ENCODE measurements at regions not wholly inside any gene's neighbourhood (a gene's known extent, or its start where the extent isn't known, plus 50 kb on each side); places are given as distances from the start of the nearest gene placed in this dataset.

DNA sequence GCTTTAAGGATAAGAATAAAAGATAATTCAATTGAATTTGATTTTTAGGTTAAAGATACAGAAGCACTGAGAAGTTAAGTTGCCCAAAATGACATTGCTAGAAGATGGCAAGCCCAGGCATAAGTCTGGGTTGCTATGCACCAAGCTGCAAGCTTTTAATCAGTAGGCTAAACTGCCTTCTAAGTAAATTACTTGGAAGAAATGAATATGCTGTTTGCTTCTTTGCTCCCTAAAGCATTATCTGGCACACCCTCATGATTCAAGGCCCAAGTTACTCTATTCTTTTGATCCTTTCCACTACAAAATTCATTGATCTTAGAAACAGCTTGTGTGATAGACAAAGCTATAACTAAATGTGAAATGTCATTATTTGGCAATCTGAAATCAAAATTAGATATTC lies 1991.1 kb downstream of the ARAP2 start:
- TF ChIP-seq, protein P1, sequence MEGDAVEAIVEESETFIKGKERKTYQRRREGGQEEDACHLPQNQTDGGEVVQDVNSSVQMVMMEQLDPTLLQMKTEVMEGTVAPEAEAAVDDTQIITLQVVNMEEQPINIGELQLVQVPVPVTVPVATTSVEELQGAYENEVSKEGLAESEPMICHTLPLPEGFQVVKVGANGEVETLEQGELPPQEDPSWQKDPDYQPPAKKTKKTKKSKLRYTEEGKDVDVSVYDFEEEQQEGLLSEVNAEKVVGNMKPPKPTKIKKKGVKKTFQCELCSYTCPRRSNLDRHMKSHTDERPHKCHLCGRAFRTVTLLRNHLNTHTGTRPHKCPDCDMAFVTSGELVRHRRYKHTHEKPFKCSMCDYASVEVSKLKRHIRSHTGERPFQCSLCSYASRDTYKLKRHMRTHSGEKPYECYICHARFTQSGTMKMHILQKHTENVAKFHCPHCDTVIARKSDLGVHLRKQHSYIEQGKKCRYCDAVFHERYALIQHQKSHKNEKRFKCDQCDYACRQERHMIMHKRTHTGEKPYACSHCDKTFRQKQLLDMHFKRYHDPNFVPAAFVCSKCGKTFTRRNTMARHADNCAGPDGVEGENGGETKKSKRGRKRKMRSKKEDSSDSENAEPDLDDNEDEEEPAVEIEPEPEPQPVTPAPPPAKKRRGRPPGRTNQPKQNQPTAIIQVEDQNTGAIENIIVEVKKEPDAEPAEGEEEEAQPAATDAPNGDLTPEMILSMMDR (IDR thresholded peaks at IDR 0.05): no peak

DNA sequence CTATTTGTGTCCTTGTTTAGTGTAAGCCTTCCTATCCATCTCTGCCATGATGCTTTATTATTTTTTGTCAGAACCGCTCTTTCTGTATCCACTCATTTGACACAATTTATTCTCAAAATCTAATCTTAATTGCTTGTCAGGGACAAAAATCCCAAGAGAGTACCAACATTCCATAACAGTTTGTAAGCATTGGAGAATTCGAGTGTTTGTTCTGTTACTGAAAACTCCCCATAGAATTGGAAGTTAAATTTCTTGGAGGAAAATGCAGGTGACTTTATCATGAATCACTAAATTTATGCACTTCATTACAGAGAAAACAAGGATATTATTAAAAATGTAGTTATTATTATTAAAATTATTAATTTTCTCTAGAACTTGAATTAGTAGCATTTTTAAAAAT lies 1986.1 kb downstream of the ARAP2 start:
- Histone ChIP-seq H3K36me3 (ENCODE audit: control insufficient read depth, insufficient read depth, low read length) (no peaks in the 10 kb centered on the region), H2AFZ (no peak overlapping the region), H3K4me3 (ENCODE audit: low read depth, low read length) (no peak overlapping the region), H3K27ac (no peak overlapping the region), H3K4me2 (ENCODE audit: low read length) (no peak overlapping the region), H3K79me2 (no peaks in the 10 kb centered on the region), H3K4me1 (no peaks in the 10 kb centered on the region), H3K27me3 (ENCODE audit: control insufficient read depth, insufficient read depth, low read length) (no peaks in the 10 kb centered on the region), H3K9me3 (ENCODE audit: control insufficient read depth, low read length) (no peaks in the 10 kb centered on the region), H3K9ac (no peak overlapping the region)
- TF ChIP-seq, protein P1 (IDR thresholded peaks at IDR 0.05): no peak

More for the DNA sequence above, 1991.1 kb downstream of the ARAP2 start:
- no peak overlapping the region for H3K4me2 ChIP-seq (ENCODE audit: low read length)
- no peaks in the 10 kb centered on the region for H3K36me3 ChIP-seq (ENCODE audit: control insufficient read depth, insufficient read depth, low read length)
- H3K27ac ChIP-seq: no peak overlapping the region
- H3K79me2 ChIP-seq: no peaks in the 10 kb centered on the region
- no peak overlapping the region for H3K4me3 ChIP-seq (ENCODE audit: low read depth, low read length)
- H2AFZ ChIP-seq: no peak overlapping the region
- H3K9ac ChIP-seq: no peak overlapping the region
- no peaks in the 10 kb centered on the region for H3K9me3 ChIP-seq (ENCODE audit: control insufficient read depth, low read length)
- H3K27me3 ChIP-seq (ENCODE audit: control insufficient read depth, insufficient read depth, low read length): no peaks in the 10 kb centered on the region
- no peaks in the 10 kb centered on the region for H3K4me1 ChIP-seq

DNA sequence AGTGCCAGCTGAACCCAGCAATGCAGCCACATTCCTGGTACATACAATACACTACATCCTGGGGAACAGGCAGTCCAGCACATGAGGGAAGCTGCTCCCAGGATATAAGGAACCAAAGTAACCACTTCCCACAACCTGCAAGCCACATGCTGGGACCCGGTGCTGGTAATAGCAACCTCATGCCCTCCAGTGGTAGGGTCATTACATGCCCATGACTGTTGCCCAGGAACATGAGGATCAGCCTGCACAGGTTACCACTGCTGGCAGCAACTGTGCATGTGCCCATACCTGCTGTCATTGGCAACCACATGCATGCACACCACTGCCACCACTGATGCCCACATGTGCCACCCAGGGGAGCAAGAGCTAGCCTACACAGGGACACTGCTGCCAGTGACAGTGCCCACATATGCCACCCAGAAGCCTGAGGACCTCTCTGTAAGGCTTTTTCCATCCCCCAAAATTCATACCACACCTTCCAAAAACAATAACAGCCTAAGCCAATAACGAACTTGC lies 1982.5 kb downstream of the ARAP2 start:
- TF ChIP-seq, protein P1 (IDR thresholded peaks at IDR 0.05): no peak
- Histone ChIP-seq H3K4me1 (no peaks in the 10 kb centered on the region), H3K9me3 (ENCODE audit: control insufficient read depth, low read length) (no peaks in the 10 kb centered on the region), H3K27me3 (ENCODE audit: control insufficient read depth, insufficient read depth, low read length) (no peaks in the 10 kb centered on the region), H3K27ac (no peak overlapping the region), H3K4me3 (ENCODE audit: low read depth, low read length) (no peak overlapping the region), H2AFZ (no peak overlapping the region), H3K36me3 (ENCODE audit: control insufficient read depth, insufficient read depth, low read length) (no peaks in the 10 kb centered on the region), H3K4me2 (ENCODE audit: low read length) (no peak overlapping the region), H3K9ac (no peak overlapping the region), H3K79me2 (no peaks in the 10 kb centered on the region)

DNA sequence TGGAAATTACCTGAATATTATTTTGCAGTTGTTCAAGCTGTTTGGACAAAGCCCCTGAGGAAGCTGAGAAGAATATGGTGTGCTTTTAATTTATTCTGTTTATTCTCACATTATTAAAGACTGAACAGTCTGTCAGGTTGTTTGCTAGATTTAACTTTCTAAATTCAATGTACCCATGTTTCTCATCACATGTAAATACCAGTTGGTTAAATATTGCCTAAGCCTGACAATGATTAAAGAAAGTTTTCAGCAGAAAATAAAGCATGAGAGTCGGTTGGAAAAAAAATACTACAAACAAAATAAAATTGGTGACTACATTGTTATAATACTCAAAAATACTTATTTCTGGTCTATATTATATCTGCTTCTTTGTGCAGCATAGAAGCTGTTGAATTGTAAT lies 1974.7 kb downstream of the ARAP2 start:
- Histone ChIP-seq H3K79me2 (no peaks in the 10 kb centered on the region), H2AFZ (no peak overlapping the region), H3K9ac (no peak overlapping the region), H3K4me3 (ENCODE audit: low read depth, low read length) (no peak overlapping the region), H3K9me3 (ENCODE audit: control insufficient read depth, low read length) (no peaks in the 10 kb centered on the region), H3K36me3 (ENCODE audit: control insufficient read depth, insufficient read depth, low read length) (no peaks in the 10 kb centered on the region), H3K4me2 (ENCODE audit: low read length) (no peak overlapping the region), H3K27me3 (ENCODE audit: control insufficient read depth, insufficient read depth, low read length) (no peaks in the 10 kb centered on the region), H3K27ac (no peak overlapping the region), H3K4me1 (no peaks in the 10 kb centered on the region)
- TF ChIP-seq, protein P1 (IDR thresholded peaks at IDR 0.05): no peak
